Upper lobe of left lung (tissue), 4 donors: ENCODE measurements at regions not wholly inside any gene's neighbourhood (a gene's known extent, or its start where the extent isn't known, plus 50 kb on each side); places are given as distances from the start of the nearest gene placed in this dataset.

ENCODE experiments used
- POLR2A ChIP-seq, 4 donors: fragments of 450-650 bp; IDR thresholded peaks; one replicate each; pipeline ENCODE4 v1.5.1; 2016 to 2017; ENCODE audit warnings: antibody characterized with exemption in 4 of 4, mild to moderate bottlenecking in 2 of 4
- POLR2AphosphoS5 ChIP-seq, 2 donors: sonication (generic); formaldehyde crosslinking; IDR thresholded peaks; one replicate each; pipeline ENCODE4 v1.5.1; 2017; ENCODE audit warnings: antibody characterized with exemption in 2 of 2
- TF ChIP-seq, protein P1 (sequence below), 6 experiments: fragments of 450-650 bp in 4 of 6; fragments of 200-600 bp in 2 of 6; sonication (generic) in 2 of 6; IDR thresholded peaks; one replicate each; pipeline ENCODE4 v1.5.1; 2016 to 2019; ENCODE audit warnings: antibody characterized with exemption in 6 of 6

DNA sequence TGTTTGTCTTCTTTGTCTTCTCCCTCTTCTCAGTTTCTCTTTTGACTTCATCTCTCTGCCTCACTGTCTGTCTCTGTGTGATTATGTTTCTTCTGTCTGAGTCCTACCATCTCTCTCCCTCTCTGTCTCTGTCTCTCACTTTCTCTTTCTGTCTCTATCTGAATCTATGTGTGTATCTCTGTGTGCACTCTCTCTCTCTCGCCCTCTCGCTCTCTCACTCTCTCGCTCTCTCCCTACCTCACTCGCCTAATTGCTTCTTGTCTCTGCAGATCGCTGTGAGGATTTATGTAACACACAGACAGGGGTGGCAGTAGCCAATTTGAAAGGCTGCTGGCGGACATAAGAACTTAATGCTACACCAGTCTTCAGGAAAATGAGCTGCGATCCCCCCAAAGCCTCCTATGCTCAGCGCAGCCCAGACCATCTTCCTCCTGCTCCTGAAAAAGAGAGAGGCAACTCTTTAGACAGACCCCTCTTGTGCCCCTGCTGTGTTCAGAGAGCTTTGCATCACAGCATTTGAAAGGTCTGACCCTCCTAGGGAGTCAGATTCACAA is 140.9 kb downstream of the CCT6B start:
- TF ChIP-seq, protein P1, sequence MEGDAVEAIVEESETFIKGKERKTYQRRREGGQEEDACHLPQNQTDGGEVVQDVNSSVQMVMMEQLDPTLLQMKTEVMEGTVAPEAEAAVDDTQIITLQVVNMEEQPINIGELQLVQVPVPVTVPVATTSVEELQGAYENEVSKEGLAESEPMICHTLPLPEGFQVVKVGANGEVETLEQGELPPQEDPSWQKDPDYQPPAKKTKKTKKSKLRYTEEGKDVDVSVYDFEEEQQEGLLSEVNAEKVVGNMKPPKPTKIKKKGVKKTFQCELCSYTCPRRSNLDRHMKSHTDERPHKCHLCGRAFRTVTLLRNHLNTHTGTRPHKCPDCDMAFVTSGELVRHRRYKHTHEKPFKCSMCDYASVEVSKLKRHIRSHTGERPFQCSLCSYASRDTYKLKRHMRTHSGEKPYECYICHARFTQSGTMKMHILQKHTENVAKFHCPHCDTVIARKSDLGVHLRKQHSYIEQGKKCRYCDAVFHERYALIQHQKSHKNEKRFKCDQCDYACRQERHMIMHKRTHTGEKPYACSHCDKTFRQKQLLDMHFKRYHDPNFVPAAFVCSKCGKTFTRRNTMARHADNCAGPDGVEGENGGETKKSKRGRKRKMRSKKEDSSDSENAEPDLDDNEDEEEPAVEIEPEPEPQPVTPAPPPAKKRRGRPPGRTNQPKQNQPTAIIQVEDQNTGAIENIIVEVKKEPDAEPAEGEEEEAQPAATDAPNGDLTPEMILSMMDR (IDR thresholded peaks at IDR 0.05): no peak
- no peak for TF ChIP-seq POLR2A (IDR thresholded peaks at IDR 0.05)
- no peak for TF ChIP-seq POLR2AphosphoS5 (IDR thresholded peaks at IDR 0.05)
